CD4-positive, alpha-beta T cell treated with Interferon gamma for 1 hour (primary cell): ENCODE measurements at regions not wholly inside any gene's neighbourhood (a gene's known extent, or its start where the extent isn't known, plus 50 kb on each side); places are given as distances from the start of the nearest gene placed in this dataset.

ENCODE experiments used
- DNase-seq: peaks from one replicate; pipeline ENCODE4 v3.0.0-alpha.2; 2020

DNA sequence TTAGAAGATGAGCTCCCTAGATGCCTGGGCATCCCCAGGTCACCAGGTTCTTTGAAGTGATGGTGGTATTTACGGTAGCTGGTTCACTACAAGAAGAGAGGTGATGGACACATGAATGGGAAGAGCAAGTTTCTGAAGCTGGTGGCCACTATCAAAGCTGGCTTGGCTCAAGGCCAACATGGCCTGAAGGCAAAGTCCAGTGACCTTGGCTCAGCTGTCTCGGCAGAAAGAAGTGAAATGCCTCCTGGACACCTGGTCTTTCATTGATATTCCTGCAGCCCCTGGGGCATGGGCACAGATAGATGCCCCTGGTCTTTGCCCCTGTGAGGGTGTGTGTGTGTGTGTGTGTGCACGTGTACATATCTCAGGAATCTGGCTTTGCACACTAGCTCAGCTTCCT is 441.8 kb upstream of the TMPO start:
- no peak for DNase-seq

DNA sequence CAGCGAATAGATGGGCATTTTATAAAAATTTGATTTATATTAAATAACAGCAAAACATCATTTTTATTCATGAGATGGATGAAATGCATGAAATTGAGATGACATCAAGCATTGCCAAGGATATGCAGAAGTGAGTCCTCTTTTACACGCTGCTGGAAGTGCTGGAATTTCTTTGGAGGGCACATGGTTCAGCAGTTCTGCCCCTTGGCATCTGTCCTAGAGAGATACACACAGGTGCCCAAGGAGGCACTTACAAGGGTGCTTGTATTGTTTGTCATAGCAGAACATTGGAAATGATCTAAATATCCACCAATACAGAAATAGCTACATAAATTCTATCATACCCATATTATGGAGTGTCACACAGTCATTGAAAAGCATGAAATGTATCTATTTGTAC is 441.1 kb upstream of the TMPO start:
- no peak for DNase-seq

DNA sequence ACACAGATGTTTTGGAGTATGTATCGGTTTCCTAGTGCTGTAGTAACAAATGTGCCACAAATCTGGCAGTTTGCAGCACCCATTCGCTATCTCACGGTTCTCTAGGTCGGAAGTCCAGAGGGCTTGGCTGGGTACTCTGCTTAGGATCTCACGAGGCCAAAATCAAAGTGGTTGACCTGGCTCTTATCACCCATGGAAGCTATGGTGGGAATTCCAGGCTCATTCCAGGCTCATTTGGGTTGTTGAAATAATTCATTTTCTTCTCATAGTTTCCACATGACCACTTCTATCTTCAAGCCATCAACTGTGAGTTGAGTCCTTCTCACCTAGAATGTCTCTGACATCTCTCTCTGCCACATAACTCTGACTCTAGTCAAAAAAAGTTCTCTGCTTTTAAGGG is 431.0 kb upstream of the TMPO start:
- no peak for DNase-seq

DNA sequence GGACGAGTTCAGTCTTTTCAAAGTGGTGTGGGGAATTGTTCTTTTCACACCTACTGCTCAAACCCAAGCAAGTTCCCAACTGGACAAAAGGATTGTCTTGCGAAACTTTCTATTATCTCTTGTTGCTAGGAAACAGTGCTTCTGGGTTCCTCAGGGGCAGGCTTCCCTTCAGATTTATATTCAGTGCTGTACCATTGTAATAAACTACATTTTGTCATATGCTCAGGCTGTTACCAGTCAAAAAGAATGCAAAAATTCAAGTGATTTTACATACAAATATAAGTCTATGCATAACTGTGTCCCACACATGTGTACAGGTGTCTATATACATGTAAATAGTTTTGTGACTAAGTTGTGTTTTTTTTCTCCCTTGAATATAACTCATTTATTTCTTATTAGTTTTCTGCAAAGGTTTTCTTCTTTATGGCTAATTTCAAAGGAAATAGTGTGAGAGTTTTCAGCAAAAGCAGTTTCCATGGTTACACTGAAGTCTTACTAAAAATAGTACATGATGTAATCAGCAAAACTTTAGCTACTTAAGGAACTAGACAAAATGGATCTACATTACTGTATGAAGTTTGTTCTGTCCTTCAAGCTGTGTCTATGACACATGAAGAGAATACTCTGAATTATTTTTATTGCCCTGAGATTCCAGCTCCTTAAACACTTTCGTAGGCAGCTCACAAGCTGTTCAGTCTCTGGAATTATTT is 430.2 kb upstream of the TMPO start:
- DNase-seq, result no peak

DNA sequence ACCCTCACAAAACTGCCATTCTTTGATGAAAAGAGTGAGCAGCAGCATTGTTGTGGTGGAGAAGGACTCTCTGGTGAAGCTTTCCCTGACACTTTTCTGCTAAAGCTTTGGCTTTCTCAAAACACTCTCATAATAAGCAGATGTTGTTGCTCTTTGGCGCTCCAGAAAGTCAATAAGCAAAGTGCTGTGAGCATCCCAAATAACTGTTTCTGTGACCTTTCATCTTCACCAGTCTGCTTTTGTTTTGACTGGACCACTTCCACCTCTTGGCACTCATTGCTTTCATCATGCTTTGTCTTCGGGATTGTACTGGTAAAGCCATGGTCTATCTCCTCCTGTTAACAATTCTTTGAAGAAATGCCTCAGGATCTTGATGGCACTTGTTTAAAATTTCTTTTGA is 424.7 kb upstream of the TMPO start:
- no peak for DNase-seq

DNA sequence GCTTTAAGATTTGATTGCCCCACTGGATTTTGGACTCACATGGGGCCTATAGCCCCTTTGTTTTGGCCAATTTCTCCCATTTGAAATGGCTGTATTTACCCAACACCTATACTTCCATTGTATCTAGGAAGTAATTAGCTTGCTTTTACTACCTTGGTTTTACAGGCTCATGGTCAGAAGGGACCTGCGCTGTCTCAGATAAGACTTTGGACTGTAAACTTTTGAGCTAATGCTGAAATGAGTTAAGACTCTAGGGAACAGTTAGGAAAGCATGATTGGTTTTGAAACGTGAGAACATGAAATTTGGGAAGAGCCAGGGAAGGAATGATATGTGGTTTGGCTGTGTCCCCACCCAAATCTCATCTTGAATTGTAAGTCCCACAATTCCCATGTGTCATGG is 419.0 kb upstream of the TMPO start:
- no peak for DNase-seq

DNA sequence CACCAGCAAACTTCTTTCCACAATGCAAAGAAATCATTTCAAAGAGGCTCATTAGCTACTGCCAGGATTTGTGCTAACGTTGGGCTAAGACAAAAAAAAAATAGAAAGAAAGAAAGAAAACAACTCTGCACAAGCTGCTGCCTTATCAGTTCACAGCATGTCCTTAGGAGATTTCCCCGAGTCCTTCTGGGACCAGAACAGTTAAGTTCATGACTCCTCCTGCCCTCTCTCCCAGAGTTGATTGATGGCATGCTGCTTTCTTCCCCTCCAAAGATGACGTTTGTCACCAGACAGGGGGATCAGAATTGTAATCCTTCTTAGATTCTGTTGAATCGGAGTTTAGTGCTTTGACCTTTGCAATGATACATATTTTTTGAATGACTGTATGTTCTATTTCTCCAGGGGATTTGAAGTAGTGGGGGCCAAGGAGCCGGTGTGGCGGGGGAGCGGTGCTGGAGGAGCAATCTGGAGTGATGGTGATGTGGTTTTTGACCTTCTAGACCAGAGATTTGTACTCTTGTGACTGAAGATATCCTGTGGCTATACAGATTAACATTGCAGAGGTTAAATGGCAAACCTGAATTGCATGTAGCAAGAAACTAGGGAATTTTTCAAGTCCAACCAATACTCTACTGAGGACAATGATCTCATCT is 409.2 kb upstream of the TMPO start:
- no peak for DNase-seq

DNA sequence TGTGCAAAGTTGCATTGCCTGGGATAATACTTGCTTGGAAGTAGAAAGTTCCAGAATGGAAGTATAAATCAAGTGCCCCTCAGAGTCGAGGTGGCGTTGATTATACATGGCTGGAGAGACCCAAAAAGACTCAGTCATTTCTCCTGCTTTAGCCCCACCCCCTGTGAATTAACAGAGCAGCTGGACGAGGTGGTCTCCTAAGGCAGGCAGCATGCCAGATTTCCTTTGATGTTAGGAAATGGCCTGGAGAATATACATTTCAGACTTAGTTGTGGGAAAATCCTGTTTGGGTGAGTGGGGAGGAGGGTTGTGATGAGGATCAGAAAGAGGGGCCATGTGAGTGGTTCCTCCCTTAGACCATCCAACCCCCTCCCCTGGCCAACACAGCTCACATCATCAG is 406.1 kb upstream of the TMPO start:
- DNase-seq, result no peak

DNA sequence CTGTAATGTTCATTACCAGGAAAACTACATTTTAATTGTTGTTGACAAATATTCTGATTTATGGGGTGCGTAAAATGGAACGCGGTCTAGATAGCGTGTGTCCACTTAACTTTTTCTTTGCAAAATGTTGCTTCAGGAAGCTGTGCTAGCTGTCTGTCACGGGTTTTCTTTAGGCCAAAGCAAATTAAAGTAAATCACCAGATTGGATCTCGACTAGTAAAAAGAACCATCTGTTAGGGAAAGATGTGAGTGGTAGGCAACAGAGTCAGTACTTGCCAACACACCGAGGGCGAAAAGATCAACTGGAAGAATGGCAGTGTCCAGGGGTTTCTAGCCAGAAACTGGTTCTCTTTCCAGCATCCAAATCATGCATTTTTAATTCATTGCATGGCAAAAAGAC is 404.9 kb upstream of the TMPO start:
- DNase-seq, result no peak

DNA sequence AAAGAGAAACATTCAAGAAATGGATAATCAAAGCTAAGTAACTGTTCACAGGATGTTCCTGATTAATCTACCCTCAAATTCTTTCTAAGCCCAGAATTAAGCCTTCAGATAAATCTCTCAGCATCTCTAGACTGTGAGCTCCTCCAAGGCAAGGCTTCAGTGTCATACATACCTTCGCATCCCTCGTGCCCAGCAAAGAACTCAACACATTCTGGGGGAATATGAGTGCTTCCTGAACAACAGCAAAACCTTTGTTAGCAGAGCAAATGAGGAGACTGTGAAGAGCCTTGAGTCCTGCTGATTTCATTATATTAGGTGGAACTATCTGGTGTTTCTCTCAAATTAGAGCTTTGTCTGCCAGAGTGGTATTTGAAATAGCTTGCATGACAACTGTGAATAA is 401.8 kb upstream of the TMPO start:
- DNase-seq, result no peak

DNA sequence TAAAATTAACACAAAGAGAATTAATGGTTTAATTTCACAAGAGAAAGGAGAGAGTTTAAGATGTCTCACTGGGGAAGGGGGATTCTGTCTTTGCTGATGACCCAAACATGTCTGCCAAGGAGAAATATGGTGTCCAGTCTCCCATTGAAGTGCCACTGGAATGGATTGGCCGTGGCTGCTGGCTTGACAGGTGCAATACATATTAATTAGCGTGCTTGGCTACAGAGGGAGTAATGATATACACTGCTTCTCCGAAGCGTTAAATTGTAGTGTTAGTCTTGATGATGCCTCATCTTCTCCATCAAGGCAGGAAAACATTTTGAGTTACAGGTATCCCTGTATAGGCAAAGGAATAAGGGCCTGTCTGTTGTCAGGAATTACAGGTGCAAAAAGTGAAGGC is 393.4 kb upstream of the TMPO start:
- no peak for DNase-seq

DNA sequence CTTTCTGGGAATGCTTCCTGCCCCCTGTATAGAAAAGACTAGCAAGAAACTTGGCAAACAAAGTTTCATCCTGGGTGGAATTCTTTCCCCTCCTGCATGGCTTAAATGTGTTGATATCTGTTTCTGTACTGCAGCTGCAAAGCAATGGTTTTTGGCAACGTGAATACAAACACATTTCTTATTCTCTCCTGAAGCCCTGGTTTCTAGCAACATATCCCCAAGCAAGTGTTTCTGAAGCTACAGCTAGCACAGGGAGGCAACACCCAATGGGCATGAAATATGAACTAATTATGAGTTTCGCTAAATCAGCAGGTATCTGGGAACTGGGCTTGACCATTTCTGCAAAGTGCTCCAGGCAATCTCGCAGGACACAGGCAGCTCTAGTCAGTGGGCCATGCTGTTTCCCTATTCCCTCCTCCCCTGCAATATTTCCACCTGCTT is 392.3 kb upstream of the TMPO start:
- DNase-seq, result no peak

DNA sequence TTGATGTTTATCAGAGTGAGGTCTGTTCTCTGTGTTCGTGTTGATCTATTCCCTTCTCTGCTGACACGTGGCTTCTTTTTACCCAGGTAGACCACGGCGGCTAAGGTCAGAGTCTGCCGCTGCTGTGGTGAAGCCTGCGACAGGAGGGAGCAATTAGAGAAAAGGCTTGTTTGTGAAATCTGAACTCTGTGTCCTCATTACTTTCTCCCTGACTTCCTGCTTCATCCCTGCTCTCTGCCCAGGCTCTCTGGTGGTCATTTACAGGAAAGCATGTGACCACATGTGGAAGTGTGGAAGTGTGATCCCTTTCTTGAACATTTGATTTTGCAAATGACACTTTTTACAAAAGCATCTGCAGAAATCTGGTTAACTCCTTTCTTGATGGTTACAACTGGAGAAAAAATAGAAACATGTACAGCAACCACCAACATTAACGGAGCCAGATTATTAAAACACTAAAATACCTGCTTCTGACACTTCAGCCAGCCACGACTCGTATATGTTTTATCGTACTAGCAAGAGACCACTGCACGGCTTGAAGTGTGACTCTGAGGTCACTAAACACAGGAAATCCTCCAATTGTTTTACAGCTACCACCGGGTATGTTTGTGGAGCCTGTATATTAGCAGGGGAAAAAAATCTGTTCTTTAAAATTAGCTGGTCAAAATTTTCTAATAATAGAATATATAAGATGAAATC is 388.6 kb upstream of the TMPO start:
- no peak for DNase-seq

DNA sequence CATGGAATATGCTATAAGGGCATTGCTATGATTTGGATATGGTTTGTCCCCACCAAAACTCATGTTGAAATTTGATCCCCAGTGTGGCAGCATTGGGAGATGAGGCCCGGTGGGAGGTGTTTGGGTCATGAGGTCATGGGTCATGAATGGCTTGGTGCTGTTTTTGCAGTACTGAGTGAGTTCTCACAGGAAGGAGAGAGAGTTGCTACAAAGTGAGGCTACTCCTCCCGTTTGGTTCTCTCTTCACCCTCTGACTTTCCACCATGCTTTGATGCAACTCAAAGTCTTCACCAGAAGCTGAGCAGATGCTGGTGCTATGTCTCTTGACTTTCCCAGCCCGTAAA is 388.1 kb upstream of the TMPO start:
- no peak for DNase-seq

DNA sequence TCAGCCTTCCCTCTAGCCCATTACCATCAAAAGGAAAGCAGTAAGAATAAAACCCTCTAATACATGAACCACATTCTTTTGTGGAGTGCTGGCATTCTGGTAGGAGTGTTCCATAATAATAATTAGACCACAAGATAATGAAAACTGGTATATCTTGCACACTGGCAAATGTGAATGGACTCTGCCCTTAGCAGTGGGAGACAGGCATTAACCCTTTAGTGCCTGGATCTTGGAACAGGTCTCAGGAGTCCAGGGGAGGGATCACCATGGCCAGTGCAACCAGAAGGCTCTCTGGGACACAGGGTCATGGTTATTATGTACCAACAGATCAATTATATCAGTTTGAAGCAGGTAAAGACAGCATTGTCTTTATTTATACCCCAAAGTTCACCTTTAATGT is 387.5 kb upstream of the TMPO start:
- no peak for DNase-seq

DNA sequence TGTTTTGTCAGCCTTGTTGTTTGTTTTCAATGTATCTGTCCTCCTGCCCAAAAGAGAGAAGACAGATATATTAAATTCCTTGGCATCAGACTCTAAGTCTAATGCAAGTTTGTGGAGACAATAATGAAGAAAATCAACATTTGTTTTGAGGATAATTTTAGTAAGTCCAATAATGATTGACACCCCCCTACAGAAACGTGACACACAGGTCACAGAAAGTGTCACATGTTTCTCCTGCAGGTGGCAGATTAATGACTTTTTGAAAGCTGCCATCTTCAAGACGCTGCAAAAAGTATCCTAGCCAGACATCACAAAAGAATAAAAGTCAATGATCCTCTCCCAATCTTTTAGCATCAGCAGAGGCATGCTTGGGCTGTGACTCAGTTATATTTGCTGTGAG is 378.8 kb upstream of the TMPO start:
- no peak for DNase-seq

DNA sequence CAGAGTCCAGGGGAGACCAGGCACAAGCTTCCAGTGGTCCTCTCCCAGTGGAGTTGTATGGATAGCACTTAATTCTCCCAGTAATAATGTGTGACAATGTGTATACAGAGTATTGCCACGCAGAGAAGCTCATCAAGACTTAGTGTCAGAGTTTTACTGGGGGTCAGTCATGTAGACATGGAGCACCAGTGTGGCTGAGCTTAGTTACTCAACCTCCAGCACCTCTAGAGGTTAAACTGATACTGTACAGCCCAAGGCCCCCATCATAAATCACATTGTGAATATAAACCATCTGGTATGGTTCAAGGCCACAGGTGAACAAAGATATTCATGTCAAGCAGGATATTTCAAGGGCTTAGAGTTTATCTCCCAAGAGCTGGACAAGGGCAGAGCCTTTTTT is 378.1 kb upstream of the TMPO start:
- DNase-seq, result no peak

DNA sequence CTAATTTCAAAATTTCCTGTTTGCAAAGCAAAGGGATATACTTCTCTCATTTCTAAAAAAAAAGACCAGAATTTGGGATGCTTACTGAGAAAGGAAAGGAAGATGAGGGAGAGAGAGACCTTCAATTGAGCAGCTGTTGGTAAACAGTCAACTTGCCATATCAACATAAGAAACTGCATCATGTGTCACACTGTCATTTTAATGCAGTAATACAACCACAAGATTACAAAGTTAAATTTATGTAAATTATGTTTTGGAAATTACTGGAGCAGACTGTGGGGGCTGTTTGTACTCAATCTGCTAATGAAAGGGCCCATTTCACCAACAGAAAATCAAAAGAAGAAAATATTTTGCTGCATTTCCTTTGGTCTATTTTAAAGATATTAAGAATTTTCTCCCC is 370.4 kb upstream of the TMPO start:
- DNase-seq, result no peak

DNA sequence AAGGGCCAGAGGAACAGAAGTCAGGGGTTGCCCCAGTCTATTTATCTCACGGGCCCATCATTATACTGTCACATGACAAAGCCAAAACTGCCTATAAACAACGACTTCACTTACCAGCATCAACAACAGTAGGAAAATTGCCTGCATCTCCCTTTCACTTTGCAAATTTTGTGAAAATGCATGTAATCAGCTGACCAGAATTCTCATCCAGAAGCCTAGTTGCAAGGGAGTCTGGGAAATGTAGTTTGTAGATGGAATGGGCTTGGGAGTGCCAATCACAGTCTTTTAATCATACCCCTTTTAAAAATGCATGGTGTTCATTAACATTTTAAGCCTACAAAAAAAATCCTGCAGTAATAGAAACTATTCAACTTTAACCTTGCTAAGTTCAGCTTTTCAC is 369.3 kb upstream of the TMPO start:
- DNase-seq, result no peak

DNA sequence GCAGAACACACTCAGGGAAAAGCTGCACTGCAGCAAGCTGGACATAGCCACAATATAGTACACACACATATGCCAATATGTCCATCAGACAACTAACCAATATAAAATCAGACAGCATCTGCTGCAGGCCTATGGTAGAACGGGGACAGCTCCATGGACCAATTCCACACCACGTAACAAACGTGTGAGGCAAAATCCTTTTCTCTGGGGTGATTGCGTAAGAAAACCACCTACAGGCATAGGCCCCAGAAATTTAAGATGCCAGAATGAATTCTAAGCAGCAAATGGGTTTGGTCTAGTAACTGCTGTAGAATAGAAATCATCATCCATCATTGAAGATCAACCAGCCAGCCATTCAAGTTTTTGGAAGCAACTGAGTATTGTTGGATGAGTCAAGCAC is 368.9 kb upstream of the TMPO start:
- no peak for DNase-seq

DNA sequence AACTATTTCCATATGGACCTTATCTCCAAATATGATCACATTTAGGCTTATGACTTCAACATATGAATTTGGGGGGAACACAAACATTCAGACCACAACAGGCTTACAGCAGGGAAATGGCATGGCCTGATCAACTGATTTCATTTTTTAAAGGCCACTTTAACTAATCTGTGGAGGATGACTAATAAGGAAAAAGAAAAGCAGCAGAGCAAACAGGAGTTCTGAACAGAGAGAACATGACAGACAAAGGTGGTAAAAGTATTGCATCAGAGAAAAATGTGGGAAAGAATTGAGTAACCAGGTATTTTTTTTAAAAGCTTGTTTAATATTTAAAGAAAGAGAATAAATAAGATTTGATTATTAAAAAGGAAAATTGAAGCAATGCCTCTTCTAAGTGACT is 366.1 kb upstream of the TMPO start:
- DNase-seq, result no peak

DNA sequence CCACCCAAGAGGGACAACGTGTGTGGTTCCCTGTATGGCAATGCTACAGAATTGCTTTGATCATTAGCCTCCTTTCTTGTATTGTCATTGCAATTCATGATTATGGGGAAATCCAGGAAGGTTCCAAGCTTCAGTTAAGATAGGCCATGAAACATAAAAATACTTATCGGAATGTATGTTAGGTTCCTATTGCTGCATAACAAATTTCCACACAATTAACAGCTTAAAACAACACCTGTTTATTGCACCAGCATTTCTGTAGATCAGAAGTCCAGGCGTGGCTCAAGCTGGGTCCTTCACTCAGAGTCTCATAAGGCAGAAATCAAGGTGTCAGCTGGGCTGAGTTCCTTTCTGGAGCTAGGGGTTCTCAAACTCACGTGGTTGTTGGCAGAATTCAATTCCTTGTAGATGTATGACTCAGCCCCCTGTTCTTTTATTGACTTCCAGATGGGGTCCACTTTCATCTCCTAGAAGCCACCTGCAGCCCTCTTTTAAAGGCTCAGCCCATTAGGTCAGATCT is 365.6 kb upstream of the TMPO start:
- DNase-seq, result no peak

DNA sequence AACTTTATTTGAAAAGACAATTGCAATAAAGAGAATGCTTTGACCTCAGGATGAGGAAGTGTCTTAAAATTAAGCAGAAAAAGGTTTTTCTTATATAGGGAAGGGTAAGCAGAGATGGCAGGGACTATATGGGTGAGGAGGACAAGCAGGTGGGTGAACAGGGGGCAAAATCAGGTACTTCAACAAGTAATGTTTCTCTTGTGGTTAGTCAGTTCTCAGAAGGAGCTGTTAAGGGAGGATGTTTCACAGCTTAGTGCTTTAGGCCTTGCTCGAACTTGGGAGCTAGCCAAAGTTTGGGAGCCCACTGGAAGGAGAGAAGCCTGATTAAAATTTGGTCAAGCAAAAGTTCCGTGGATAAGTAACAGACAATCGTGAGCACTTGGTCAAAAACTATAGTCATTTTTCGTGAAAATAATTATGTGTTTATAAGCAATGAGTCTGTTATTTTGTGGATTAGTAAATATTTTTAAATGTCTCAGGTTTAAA is 364.2 kb upstream of the TMPO start:
- no peak for DNase-seq

DNA sequence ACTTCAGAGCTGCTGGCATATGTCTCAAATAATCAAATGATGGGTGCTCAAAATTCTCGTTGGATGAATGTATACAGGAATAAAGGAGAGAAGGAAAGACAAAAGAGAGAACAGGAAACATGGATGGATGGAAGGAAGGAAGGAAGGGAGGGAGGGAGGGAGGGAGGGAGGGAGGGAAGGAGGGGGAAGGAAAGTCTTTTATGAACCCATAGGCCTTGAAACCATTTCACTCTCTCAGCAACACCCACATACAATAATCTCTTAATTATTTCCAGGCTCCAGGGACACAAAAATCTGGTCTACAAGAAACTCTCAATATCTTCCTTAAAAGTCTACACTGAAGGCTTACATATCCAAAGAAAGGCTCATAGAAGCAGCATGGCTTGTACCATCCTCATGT is 363.4 kb upstream of the TMPO start:
- DNase-seq, result no peak
